ENCODE measurements at regions not wholly inside any gene's neighbourhood (a gene's known extent, or its start where the extent isn't known, plus 50 kb on each side); places are given as distances from the start of the nearest gene placed in this dataset.

DNA sequence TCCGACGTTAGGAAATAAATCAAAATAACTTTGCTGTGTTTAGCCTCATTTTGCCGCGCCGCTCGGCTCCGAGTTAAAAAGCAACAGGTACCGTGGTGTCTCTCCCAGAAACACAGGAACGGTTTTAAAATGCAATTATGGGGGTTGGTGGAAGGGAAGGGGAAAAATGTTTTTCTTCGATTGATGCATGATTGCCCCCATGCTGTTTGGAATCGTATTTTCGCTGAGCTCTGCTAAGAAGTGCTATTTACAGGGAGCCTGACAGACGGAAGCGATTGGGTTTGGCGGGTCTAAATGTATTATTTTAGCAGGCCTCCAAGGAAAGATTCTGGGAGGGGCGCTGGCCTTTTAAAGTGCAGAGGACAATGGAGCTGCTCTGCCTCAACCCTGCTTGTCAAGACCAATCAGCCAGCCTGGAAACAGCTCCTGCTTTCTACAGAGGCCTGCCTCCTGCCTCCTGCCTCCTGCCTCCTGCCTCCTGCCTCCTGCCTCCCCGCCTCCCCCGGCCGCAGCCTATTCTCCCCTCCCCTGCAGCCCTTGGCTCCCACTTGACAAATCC, 156.7 kb upstream of the TLE3 start:
- no peak for DNase-seq (ENCODE audit: low read depth)
- H3K4me3 ChIP-seq (ENCODE audit: low read length), result no peak overlapping the region
- TF ChIP-seq, protein P1, sequence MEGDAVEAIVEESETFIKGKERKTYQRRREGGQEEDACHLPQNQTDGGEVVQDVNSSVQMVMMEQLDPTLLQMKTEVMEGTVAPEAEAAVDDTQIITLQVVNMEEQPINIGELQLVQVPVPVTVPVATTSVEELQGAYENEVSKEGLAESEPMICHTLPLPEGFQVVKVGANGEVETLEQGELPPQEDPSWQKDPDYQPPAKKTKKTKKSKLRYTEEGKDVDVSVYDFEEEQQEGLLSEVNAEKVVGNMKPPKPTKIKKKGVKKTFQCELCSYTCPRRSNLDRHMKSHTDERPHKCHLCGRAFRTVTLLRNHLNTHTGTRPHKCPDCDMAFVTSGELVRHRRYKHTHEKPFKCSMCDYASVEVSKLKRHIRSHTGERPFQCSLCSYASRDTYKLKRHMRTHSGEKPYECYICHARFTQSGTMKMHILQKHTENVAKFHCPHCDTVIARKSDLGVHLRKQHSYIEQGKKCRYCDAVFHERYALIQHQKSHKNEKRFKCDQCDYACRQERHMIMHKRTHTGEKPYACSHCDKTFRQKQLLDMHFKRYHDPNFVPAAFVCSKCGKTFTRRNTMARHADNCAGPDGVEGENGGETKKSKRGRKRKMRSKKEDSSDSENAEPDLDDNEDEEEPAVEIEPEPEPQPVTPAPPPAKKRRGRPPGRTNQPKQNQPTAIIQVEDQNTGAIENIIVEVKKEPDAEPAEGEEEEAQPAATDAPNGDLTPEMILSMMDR (IDR thresholded peaks at IDR 0.05; ENCODE audit: insufficient read depth, low read depth, low read length, missing control alignments), result no peak

DNA sequence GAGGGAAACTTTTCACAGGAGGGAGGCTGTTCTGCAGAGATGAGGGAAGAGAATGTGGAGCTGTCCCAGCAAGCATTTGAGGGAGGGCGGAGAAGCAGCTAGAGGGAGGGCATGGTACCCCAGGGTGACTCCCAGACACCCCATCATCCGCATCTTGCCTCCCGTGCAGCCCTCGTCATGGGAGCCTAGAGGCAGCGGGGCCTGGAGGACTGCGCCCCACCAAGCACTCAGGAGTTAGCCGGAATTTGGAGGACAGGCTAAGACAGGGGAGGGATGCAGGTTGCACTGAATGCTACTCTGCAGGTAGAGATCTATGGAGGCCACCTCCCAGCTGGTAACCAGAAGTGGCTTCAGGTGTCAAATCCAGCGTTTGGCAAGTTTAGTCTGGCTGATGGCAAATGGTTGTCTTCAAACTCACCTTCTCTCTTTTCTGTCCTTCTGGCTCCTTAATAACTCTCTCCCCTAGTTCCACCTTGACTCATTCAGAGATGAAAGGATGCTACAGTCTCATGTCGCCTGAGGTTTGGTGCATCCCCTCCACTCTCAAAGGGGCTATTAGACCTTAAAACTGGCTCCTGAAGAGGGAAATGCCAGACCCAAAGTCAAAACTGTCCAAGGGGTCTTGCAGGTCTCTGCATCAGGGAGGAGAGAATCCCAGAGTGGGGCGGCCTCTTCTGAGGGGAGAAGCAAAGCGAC, 155.9 kb upstream of the TLE3 start:
- TF ChIP-seq, protein P1 (IDR thresholded peaks at IDR 0.05; ENCODE audit: insufficient read depth, low read depth, low read length, missing control alignments), result no peak

DNA sequence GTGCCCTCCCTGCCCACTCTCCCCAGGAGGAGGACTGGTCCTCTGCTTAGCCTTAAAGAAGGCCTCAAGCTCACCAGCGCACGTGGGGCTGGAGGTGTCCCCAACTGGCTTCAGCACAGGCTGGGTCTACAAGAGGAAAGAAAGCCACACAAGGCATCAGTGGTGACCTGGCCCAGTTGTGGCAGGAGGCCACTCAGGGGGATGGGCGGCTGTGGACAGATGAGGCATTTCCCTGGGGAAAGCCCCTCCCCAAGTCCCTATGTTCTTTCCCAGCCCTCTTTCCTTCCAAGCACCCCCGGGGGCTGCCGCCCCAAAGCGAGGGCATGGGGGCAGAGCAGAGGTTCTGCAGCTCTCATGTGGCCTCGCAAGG, 155.2 kb upstream of the TLE3 start:
- H3K4me3 ChIP-seq (ENCODE audit: low read length), result no peak overlapping the region
- TF ChIP-seq, protein P1 (IDR thresholded peaks at IDR 0.05; ENCODE audit: insufficient read depth, low read depth, low read length, missing control alignments), result no peak

More for the DNA sequence above, 155.9 kb upstream of the TLE3 start:
- no peak overlapping the region for H3K4me3 ChIP-seq (ENCODE audit: low read length)
- no peak for DNase-seq (ENCODE audit: low read depth)

DNA sequence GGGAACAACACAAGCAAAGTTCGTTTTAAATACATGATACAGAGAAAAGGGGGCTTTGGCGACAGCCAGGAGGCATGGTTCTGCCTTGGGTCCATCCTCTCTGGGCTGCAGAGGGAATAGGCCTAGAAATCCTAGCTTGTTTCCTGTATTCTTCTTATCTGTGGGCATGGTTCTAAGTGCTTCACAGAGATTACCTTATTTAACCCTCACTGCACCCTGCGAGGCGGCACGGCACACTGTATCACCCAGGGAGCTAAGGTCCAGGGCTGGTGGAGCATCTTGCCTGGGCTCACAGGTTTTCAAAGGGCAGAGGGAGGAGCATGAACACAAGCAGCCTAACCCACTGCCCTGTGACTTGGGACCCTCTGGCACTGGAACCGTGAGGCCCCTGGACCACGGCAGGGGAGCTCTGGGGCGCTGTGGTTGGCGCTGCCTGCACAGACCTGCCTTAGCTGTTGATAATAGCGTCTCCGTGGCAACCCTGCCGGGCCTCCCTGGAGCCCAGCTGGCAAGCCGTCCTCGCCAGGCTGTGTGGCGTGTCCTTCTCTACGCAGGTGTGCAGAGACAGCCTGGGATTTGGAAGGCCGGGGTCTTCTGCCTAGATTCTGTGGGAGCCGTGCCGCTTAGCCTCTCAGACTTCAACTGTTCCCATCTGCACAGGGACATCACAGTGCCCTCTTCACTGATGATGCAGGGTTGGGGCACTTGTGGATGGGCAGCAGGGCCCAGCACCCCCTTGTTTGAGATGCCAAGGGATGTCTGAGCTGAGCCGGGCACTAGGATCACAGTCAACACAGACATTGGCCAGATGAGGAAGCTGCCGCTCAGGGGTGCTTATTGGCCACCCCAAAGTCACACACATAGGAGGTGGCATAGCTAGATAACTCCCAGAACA, 154.6 kb upstream of the TLE3 start:
- H3K4me3 ChIP-seq (ENCODE audit: low read length), result no peak overlapping the region
- peak; percentile 52 for DNase-seq (ENCODE audit: low read depth)
- TF ChIP-seq, protein P1 (IDR thresholded peaks at IDR 0.05; ENCODE audit: insufficient read depth, low read depth, low read length, missing control alignments), result no peak

More for the DNA sequence above, 155.2 kb upstream of the TLE3 start:
- no peak for DNase-seq (ENCODE audit: low read depth)

DNA sequence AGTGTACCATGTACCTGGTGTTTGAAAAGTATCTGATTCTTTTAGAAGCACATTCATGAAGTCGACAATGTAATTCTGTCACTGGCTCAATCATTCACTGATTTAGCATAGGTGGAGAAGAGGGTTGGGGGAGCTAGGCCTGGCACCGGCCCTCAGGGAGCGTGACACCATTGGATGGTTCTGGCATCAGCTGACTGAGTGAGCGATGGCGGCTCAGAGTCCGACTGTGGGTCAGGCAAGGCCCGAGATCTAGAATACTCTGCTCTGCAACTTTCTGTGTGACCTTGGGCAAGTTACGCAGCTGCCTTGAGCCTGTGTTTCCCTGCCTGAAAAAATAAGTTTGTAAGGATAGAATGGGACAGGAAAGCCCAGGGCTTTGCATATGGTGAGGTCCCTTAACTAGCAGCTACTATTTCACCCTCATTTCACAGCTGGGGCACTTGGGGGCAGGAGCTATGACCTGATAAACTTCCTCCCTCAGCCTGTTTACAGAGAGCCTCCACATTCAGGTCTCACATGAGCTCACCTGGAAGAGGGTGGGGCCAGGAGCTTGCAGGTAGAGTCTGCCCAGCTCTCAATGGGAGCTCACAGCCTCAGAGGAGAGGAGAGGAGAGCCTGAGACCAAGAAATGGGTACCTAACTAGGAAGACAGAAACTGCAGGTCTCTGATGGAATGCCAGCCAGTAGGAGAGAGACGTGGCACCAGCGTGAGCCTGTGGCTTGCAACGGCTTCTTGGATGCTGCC, 153.7 kb upstream of the TLE3 start:
- no peak overlapping the region for H3K4me3 ChIP-seq (ENCODE audit: low read length)
- peak; percentile 55 for DNase-seq (ENCODE audit: low read depth)
- TF ChIP-seq, protein P1 (IDR thresholded peaks at IDR 0.05; ENCODE audit: insufficient read depth, low read depth, low read length, missing control alignments), result no peak

All from epithelial cell of esophagus (primary cell).